Transverse colon (tissue), 1 donor: ENCODE measurements at regions not wholly inside any gene's neighbourhood (a gene's known extent, or its start where the extent isn't known, plus 50 kb on each side); places are given as distances from the start of the nearest gene placed in this dataset.

Experiments used
- EP300 ChIP-seq: sonication (generic); formaldehyde crosslinking; IDR thresholded peaks from one replicate; pipeline ENCODE4 v1.6.1; 2017; ENCODE audit warnings: antibody characterized with exemption, low read depth
- POLR2A ChIP-seq: fragments of 450-650 bp; IDR thresholded peaks from one replicate; pipeline ENCODE4 v1.6.1; 2016; ENCODE audit warnings: antibody characterized with exemption, mild to moderate bottlenecking, moderate library complexity

DNA sequence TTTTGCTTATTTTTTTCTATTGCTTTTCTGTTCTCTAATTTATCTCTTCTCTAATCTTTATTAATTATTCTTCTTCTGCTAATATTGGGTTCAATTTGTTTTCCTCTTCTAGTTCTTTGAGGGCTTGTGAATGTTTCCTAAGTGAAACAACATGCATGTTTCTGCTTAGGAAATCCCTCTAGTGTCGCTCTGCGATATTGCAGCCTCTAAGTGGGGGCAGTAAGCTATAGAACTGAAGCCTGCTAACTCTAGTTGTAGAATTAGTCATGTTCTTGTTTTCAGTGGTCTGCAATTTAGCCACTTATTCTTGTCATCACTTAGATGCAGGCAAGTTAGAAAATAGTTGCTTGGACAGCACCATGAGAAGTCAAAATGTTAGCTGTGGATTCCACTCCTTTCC, 222.6 kb downstream of the SPIN4 start:
- TF ChIP-seq POLR2A (no peak), EP300 (no peak)
